K562 (cell line): ENCODE measurements at regions not wholly inside any gene's neighbourhood (a gene's known extent, or its start where the extent isn't known, plus 50 kb on each side); places are given as distances from the start of the nearest gene placed in this dataset.

ENCODE experiments used
- CEBPB ChIP-seq: fragments of 450-650 bp; IDR thresholded peaks from 2 replicates; pipeline ENCODE4 v1.6.1; 2016; ENCODE audit warnings: missing genetic modification characterization, missing compliant biosample characterization
- EP300 ChIP-seq: IDR thresholded peaks from 2 replicates; pipeline ENCODE4 v1.6.1; 2012; ENCODE audit warnings: low read length, improper control_type of control experiment
- POLR2A ChIP-seq: fragments of 450-650 bp; conservative IDR thresholded peaks from 2 replicates; pipeline ENCODE4 v1.6.1; 2016
- ZBED1 ChIP-seq: IDR thresholded peaks from 2 replicates; pipeline ENCODE4 v1.6.1; 2014
- TF ChIP-seq, protein P1 (sequence below): fragments of 450-650 bp; IDR thresholded peaks from 2 replicates; pipeline ENCODE4 v1.6.1; 2018; ENCODE audit not compliant: partially characterized antibody
- TF ChIP-seq, protein P2 (sequence below): sonication (generic); formaldehyde crosslinking; IDR thresholded peaks from 2 replicates; pipeline ENCODE4 v1.8.1; 2023; ENCODE audit warnings: mild to moderate bottlenecking, missing genetic modification reagents, moderate library complexity
- TF ChIP-seq, protein P3 (sequence below), 3 experiments: IDR thresholded peaks in 2 of 3; conservative IDR thresholded peaks in 1 of 3; 2 replicates each; pipeline ENCODE4 v1.5.1; 2011 to 2012; ENCODE audit warnings: low read length in 3 of 3, mild to moderate bottlenecking in 3 of 3, control low read depth in 2 of 3, improper control_type of control experiment in 1 of 3, inconsistent platforms in 1 of 3, low read depth in 1 of 3, mixed read lengths in 1 of 3, moderate library complexity in 1 of 3; ENCODE audit not compliant: insufficient read depth in 2 of 3

DNA sequence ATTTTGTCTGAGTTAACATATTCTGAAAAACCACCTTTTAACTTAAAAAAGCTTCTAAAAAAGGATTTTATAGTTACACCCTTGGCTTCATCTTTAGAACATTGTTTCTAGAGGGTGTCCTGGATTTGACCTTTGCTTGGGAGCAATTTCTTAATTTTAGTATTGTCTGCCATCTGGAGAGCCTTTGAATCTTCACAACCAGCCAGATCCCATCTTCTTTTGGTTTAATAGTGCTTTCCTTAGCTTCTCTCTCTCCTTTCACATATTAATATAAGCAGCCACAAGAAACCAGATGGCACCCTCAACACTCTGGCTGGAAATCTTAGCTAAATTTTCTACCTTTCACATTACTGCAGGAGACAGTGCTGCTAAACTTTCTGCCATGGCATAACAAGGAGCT is 76.5 kb upstream of the TSPAN2 start:
- TF ChIP-seq ZBED1 (no peak), POLR2A (no peak), EP300 (no peak), CEBPB (tag) (no peak)
- TF ChIP-seq, protein P1, sequence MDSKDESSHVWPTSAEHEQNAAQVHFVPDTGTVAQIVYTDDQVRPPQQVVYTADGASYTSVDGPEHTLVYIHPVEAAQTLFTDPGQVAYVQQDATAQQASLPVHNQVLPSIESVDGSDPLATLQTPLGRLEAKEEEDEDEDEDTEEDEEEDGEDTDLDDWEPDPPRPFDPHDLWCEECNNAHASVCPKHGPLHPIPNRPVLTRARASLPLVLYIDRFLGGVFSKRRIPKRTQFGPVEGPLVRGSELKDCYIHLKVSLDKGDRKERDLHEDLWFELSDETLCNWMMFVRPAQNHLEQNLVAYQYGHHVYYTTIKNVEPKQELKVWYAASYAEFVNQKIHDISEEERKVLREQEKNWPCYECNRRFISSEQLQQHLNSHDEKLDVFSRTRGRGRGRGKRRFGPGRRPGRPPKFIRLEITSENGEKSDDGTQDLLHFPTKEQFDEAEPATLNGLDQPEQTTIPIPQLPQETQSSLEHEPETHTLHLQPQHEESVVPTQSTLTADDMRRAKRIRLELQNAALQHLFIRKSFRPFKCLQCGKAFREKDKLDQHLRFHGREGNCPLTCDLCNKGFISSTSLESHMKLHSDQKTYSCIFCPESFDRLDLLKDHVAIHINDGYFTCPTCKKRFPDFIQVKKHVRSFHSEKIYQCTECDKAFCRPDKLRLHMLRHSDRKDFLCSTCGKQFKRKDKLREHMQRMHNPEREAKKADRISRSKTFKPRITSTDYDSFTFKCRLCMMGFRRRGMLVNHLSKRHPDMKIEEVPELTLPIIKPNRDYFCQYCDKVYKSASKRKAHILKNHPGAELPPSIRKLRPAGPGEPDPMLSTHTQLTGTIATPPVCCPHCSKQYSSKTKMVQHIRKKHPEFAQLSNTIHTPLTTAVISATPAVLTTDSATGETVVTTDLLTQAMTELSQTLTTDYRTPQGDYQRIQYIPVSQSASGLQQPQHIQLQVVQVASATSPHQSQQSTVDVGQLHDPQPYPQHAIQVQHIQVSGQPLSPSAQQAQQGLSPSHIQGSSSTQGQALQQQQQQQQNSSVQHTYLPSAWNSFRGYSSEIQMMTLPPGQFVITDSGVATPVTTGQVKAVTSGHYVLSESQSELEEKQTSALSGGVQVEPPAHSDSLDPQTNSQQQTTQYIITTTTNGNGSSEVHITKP, result no peak
- TF ChIP-seq, protein P2, sequence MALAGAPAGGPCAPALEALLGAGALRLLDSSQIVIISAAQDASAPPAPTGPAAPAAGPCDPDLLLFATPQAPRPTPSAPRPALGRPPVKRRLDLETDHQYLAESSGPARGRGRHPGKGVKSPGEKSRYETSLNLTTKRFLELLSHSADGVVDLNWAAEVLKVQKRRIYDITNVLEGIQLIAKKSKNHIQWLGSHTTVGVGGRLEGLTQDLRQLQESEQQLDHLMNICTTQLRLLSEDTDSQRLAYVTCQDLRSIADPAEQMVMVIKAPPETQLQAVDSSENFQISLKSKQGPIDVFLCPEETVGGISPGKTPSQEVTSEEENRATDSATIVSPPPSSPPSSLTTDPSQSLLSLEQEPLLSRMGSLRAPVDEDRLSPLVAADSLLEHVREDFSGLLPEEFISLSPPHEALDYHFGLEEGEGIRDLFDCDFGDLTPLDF (CRISPR knock-in tag), result no peak
- TF ChIP-seq, protein P3, sequence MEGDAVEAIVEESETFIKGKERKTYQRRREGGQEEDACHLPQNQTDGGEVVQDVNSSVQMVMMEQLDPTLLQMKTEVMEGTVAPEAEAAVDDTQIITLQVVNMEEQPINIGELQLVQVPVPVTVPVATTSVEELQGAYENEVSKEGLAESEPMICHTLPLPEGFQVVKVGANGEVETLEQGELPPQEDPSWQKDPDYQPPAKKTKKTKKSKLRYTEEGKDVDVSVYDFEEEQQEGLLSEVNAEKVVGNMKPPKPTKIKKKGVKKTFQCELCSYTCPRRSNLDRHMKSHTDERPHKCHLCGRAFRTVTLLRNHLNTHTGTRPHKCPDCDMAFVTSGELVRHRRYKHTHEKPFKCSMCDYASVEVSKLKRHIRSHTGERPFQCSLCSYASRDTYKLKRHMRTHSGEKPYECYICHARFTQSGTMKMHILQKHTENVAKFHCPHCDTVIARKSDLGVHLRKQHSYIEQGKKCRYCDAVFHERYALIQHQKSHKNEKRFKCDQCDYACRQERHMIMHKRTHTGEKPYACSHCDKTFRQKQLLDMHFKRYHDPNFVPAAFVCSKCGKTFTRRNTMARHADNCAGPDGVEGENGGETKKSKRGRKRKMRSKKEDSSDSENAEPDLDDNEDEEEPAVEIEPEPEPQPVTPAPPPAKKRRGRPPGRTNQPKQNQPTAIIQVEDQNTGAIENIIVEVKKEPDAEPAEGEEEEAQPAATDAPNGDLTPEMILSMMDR (IDR thresholded peaks at IDR 0.05 in 2 of 3, conservative IDR thresholded peaks at IDR 0.05 in 1 of 3; ENCODE audit: insufficient read depth in 2 of 3, low read depth in 1 of 3, low read length in 3 of 3), result no peak
